ENCODE measurements at regions not wholly inside any gene's neighbourhood (a gene's known extent, or its start where the extent isn't known, plus 50 kb on each side); places are given as distances from the start of the nearest gene placed in this dataset.

- in situ Hi-C loops (cut with HindIII; ENCODE audit: low sequenced_read_pairs), result no loop called here
- no peak for DNase-seq (ENCODE audit: low read depth, low spot score)
- TF ChIP-seq CTCF (IDR thresholded peaks at IDR 0.05; ENCODE audit: low read depth, low read length), result no peak
- no peak overlapping the region for H3K4me3 ChIP-seq (ENCODE audit: low read depth, low read length)
Observed at GRCh38 chr5:91263898-91264297, 119.2 kb downstream of the ARRDC3 start.

GRCh38 chr5:91257301-91257700, 125.8 kb downstream of the ARRDC3 start:
- TF ChIP-seq CTCF (IDR thresholded peaks at IDR 0.05; ENCODE audit: low read depth, low read length), result no peak
- no peak for DNase-seq (ENCODE audit: low read depth, low spot score)
- in situ Hi-C loops (cut with HindIII; ENCODE audit: low sequenced_read_pairs), result no loop called here
- no peak overlapping the region for H3K4me3 ChIP-seq (ENCODE audit: low read depth, low read length)

- DNase-seq (ENCODE audit: low read depth, low spot score), result no peak
- TF ChIP-seq CTCF (IDR thresholded peaks at IDR 0.05; ENCODE audit: low read depth, low read length), result no peak
- in situ Hi-C loops (cut with HindIII; ENCODE audit: low sequenced_read_pairs), result no loop called here
- no peak overlapping the region for H3K4me3 ChIP-seq (ENCODE audit: low read depth, low read length)
Observed at GRCh38 chr5:91256142-91256524, 127.0 kb downstream of the ARRDC3 start.

- in situ Hi-C loops (cut with HindIII; ENCODE audit: low sequenced_read_pairs), result no loop called here
- no peak for DNase-seq (ENCODE audit: low read depth, low spot score)
- H3K4me3 ChIP-seq (ENCODE audit: low read depth, low read length), result no peak overlapping the region
- TF ChIP-seq CTCF (IDR thresholded peaks at IDR 0.05; ENCODE audit: low read depth, low read length), result no peak
Observed at GRCh38 chr5:91255396-91256141, 127.5 kb downstream of the ARRDC3 start.

GRCh38 chr5:91252916-91253315, 130.2 kb downstream of the ARRDC3 start:
- in situ Hi-C loops (cut with HindIII; ENCODE audit: low sequenced_read_pairs), result no loop called here
- DNase-seq (ENCODE audit: low read depth, low spot score), result no peak
- H3K4me3 ChIP-seq (ENCODE audit: low read depth, low read length), result no peak overlapping the region
- no peak for TF ChIP-seq CTCF (IDR thresholded peaks at IDR 0.05; ENCODE audit: low read depth, low read length)

- peak; percentile 8 for TF ChIP-seq CTCF (IDR thresholded peaks at IDR 0.05; ENCODE audit: low read depth, low read length)
- no peak overlapping the region for H3K4me3 ChIP-seq (ENCODE audit: low read depth, low read length)
- in situ Hi-C loops (cut with HindIII; ENCODE audit: low sequenced_read_pairs), result no loop called here
- DNase-seq (ENCODE audit: low read depth, low spot score), result no peak
Observed at GRCh38 chr5:91245871-91246270, 137.2 kb downstream of the ARRDC3 start.
